T-cell (primary cell): ENCODE measurements at regions not wholly inside any gene's neighbourhood (a gene's known extent, or its start where the extent isn't known, plus 50 kb on each side); places are given as distances from the start of the nearest gene placed in this dataset.
"Not testable (repeated sequence)": the region's sequence is repeated elsewhere in the genome, so short reads cannot be mapped to it uniquely, and the experiment has no call there.

Experiments
- ATAC-seq, 4 experiments: fragments of 200-7000 bp in 3 of 4; fragments of 150-1000 bp in 1 of 4; cut with Tn5 transposase; replicated peaks in 1 of 4; 1 replicate in 3 of 4; 2 replicates in 1 of 4; pipeline ENCODE4 v1.10.0; 2021; ENCODE audit warnings: moderate library complexity in 3 of 4, mild to moderate bottlenecking in 2 of 4, moderate number of reproducible peaks in 1 of 4
- CTCF ChIA-PET, 2 donors: fragments of 300-600 bp; sonication (Branson Sonifier 250); formaldehyde crosslinking; loops; one replicate each; lab custom pipeline; 2022; ENCODE audit warnings: antibody characterized with exemption in 2 of 2; lab: Charles Lee
- POLR2A ChIA-PET, 2 donors: fragments of 300-600 bp; sonication (Branson Sonifier 250); formaldehyde crosslinking; loops; one replicate each; lab custom pipeline; 2022; ENCODE audit warnings: antibody characterized with exemption in 2 of 2; lab: Charles Lee
- DNase-seq, 35 experiments: peaks; one replicate each; pipeline versions ENCODE4 v3.0.0 to v3.0.0-alpha.2; 2013 to 2023
- H3K27ac ChIP-seq: one replicate; pipeline ENCODE4 v1.5.1; 2013; ENCODE audit warnings: low read length
- H3K27me3 ChIP-seq, 2 experiments: replicated peaks in 1 of 2; 1 replicate in 1 of 2; 2 replicates in 1 of 2; pipeline versions ENCODE4 v1.6.1 to v1.7.0; 2013; ENCODE audit warnings: low read length in 1 of 2, mixed read lengths in 1 of 2; ENCODE audit not compliant: control insufficient read depth in 2 of 2, insufficient read depth in 2 of 2; ENCODE audit errors: extremely low read depth in 1 of 2
- H3K36me3 ChIP-seq, 2 donors: 1 replicate in 1 of 2; 2 replicates in 1 of 2; pipeline versions ENCODE4 v1.6.1 to v1.7.0; 2013; ENCODE audit warnings: low read length in 1 of 2; ENCODE audit not compliant: control insufficient read depth in 2 of 2, insufficient read depth in 1 of 2; ENCODE audit errors: extremely low read depth in 1 of 2
- H3K4me1 ChIP-seq, 2 experiments: 1 replicate in 1 of 2; 2 replicates in 1 of 2; pipeline versions ENCODE4 v1.6.1 to v1.7.0; 2013; ENCODE audit warnings: low read length in 2 of 2, mixed read lengths in 1 of 2; ENCODE audit not compliant: insufficient read depth in 2 of 2, control insufficient read depth in 1 of 2; ENCODE audit errors: extremely low read depth in 1 of 2
- H3K4me3 ChIP-seq, 2 donors: 1 replicate in 1 of 2; 2 replicates in 1 of 2; pipeline versions ENCODE4 v1.5.1 to v1.7.0; 2013; ENCODE audit warnings: mild to moderate bottlenecking in 2 of 2, low read length in 1 of 2, moderate library complexity in 1 of 2; ENCODE audit not compliant: control insufficient read depth in 1 of 2; ENCODE audit errors: extremely low read depth in 1 of 2
- H3K9me3 ChIP-seq: 2 replicates; pipeline ENCODE4 v1.7.0; 2013
- H3K27ac Mint-ChIP-seq, 2 donors: one replicate each; pipeline ENCODE4 v1.8.0; 2020 to 2021; ENCODE audit warnings: mild to moderate bottlenecking in 2 of 2, mixed read lengths in 2 of 2
- H3K27me3 Mint-ChIP-seq, 2 donors: one replicate each; pipeline ENCODE4 v1.8.0; 2021 to 2022; ENCODE audit warnings: mixed read lengths in 2 of 2
- H3K36me3 Mint-ChIP-seq: one replicate; pipeline ENCODE4 v1.8.0; 2021; ENCODE audit warnings: mixed read lengths
- H3K4me1 Mint-ChIP-seq, 3 donors: one replicate each; pipeline ENCODE4 v1.8.0; 2020 to 2022; ENCODE audit warnings: mixed read lengths in 3 of 3, mild to moderate bottlenecking in 1 of 3
- H3K4me3 Mint-ChIP-seq, 3 donors: one replicate each; pipeline ENCODE4 v1.8.0; 2020 to 2022; ENCODE audit warnings: mild to moderate bottlenecking in 3 of 3, mixed read lengths in 3 of 3, moderate library complexity in 3 of 3
- H3K9me3 Mint-ChIP-seq, 3 donors: one replicate each; pipeline ENCODE4 v1.8.0; 2020 to 2022; ENCODE audit warnings: mixed read lengths in 3 of 3
- WGBS: methylation state at CpG from one replicate; pipeline ENCODE4 v1.1.5; 2013; ENCODE audit warnings: missing lambda C conversion rate; ENCODE audit not compliant: insufficient coverage; 5-methylcytosine and 5-hydroxymethylcytosine counted together

DNA sequence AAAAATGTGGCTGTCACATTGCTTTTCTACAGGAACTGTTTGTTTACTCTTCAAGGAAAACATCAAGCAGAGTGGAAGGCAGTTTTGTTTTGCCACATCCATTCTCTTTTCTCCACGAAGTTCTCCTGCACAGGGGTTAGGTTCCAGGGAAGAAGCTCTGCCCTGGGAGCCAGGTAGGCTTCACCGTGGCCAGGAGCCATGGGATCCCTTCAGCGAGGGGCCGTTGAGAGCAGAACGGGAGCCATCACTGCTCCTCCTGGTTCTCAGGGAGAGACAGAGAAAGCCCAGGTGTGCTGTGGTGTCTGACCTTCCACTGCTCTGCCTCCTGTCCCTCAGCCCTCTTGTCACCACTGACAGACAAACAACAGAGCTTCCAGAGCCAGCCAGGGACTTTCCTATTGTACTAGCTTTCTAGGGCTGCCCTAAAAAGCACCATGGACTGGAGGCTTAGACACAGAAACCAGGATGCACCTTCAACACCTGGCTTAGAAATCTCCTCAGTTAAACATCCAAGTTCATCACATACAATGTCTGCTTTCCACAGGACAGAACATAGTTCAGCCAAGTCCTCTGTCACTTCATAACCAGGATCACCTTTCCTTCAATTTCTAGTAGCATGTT lies 75.6 kb upstream of the SLC22A23 start:
- no peak overlapping the region for H3K4me3 Mint-ChIP-seq
- ATAC-seq (no peak), DNase-seq (no peak)
- WGBS, result no CpG with 5 or more reads among the region's 5 CpGs
- Histone ChIP-seq H3K36me3 (no peaks in the 10 kb centered on the region), H3K27me3 (peaks cover 0 to 6% of the 10 kb centered on the region in 2 experiments), H3K4me3 (no peak overlapping the region), H3K27ac (no peak overlapping the region), H3K9me3 (no peaks in the 10 kb centered on the region), H3K4me1 (no peaks in the 10 kb centered on the region)
- ChIA-PET POLR2A (no interaction called here), CTCF (no interaction called here)
- no peaks in the 10 kb centered on the region for H3K36me3 Mint-ChIP-seq
- no peak overlapping the region for H3K27ac Mint-ChIP-seq
- H3K9me3 Mint-ChIP-seq, result no peaks in the 10 kb centered on the region
- H3K4me1 Mint-ChIP-seq, result no peaks in the 10 kb centered on the region
- H3K27me3 Mint-ChIP-seq, result peaks cover 7 to 10% of the 10 kb centered on the region in 2 donors

- Histone ChIP-seq H3K27me3 (peaks cover 0 to 9% of the 10 kb centered on the region in 2 experiments), H3K36me3 (no peaks in the 10 kb centered on the region), H3K9me3 (no peaks in the 10 kb centered on the region), H3K27ac (no peak overlapping the region), H3K4me3 (no peak overlapping the region), H3K4me1 (no peaks in the 10 kb centered on the region)
- Mint-ChIP-seq H3K4me3 (no peak overlapping the region), H3K36me3 (no peaks in the 10 kb centered on the region), H3K27me3 (peaks cover 7 to 13% of the 10 kb centered on the region in 2 donors), H3K9me3 (no peaks in the 10 kb centered on the region), H3K27ac (no peak overlapping the region), H3K4me1 (no peaks in the 10 kb centered on the region)
- ChIA-PET POLR2A (no interaction called here), CTCF (no interaction called here)
- WGBS, result 100% methylated on average over 2 of the region's 7 CpGs
- ATAC-seq, result no peak
- no peak for DNase-seq
These were observed 74.6 kb upstream of the SLC22A23 start for GRCh38 chr6:3531481-3531880.

- peaks cover 7 to 13% of the 10 kb centered on the region in 2 donors for H3K27me3 Mint-ChIP-seq
- ChIA-PET CTCF (no interaction called here), POLR2A (no interaction called here)
- no peak overlapping the region for H3K4me3 ChIP-seq
- no peaks in the 10 kb centered on the region for H3K4me1 ChIP-seq
- H3K4me3 Mint-ChIP-seq, result no peak overlapping the region
- H3K9me3 ChIP-seq, result no peaks in the 10 kb centered on the region
- H3K9me3 Mint-ChIP-seq, result no peaks in the 10 kb centered on the region
- no peak for ATAC-seq
- H3K27ac Mint-ChIP-seq, result no peak overlapping the region
- DNase-seq, result no peak
- no peaks in the 10 kb centered on the region for H3K36me3 Mint-ChIP-seq
- H3K36me3 ChIP-seq, result no peaks in the 10 kb centered on the region
- H3K4me1 Mint-ChIP-seq, result no peaks in the 10 kb centered on the region
- peaks cover 0 to 17% of the 10 kb centered on the region in 2 experiments for H3K27me3 ChIP-seq
- H3K27ac ChIP-seq, result no peak overlapping the region
- WGBS, result 74% methylated on average over 10 of the region's 10 CpGs
These were observed 73.7 kb upstream of the SLC22A23 start for GRCh38 chr6:3530515-3530914.

DNA sequence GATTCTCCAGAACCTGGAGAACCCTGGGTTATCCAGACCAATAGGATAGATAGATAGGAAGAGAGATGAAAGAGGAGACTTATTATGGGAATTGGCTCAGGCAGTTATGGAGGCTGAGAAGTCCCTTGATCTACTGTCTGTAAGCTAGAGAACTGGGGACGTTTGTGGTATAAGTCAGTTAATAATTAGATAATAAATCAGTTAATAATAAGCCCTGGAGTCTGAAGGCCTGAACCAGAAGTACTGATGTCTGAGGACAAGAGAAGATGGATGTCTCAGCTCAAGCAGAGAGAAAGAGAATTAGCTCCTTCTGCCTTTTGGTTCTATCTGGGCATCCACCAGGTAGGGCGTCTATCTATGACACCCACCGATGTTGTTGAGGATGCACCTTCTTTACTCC lies 72.9 kb upstream of the SLC22A23 start:
- Mint-ChIP-seq H3K27me3 (peaks cover 7 to 11% of the 10 kb centered on the region in 2 donors), H3K36me3 (no peaks in the 10 kb centered on the region), H3K9me3 (no peaks in the 10 kb centered on the region), H3K4me3 (no peak overlapping the region), H3K27ac (no peak overlapping the region), H3K4me1 (no peaks in the 10 kb centered on the region)
- peaks cover 0 to 21% of the 10 kb centered on the region in 2 experiments for H3K27me3 ChIP-seq
- no peaks in the 10 kb centered on the region for H3K9me3 ChIP-seq
- no CpG with 5 or more reads among the region's 3 CpGs for WGBS
- no peaks in the 10 kb centered on the region for H3K4me1 ChIP-seq
- CTCF ChIA-PET, result no interaction called here
- no peak overlapping the region for H3K4me3 ChIP-seq
- H3K27ac ChIP-seq, result no peak overlapping the region
- DNase-seq (no peak), ATAC-seq (no peak)
- no peaks in the 10 kb centered on the region for H3K36me3 ChIP-seq
- POLR2A ChIA-PET, result no interaction called here

- Mint-ChIP-seq H3K27me3 (peaks cover 7 to 13% of the 10 kb centered on the region in 2 donors), H3K4me1 (no peaks in the 10 kb centered on the region), H3K27ac (no peak overlapping the region), H3K36me3 (no peaks in the 10 kb centered on the region), H3K9me3 (no peaks in the 10 kb centered on the region), H3K4me3 (no peak overlapping the region)
- ATAC-seq (no peak), DNase-seq (no peak)
- H3K27me3 ChIP-seq, result peaks cover 0 to 21% of the 10 kb centered on the region in 2 experiments
- ChIA-PET CTCF (no interaction called here), POLR2A (no interaction called here)
- WGBS, result 74% methylated on average over 3 of the region's 7 CpGs
- no peaks in the 10 kb centered on the region for H3K4me1 ChIP-seq
- no peaks in the 10 kb centered on the region for H3K36me3 ChIP-seq
- no peak overlapping the region for H3K27ac ChIP-seq
- no peaks in the 10 kb centered on the region for H3K9me3 ChIP-seq
- H3K4me3 ChIP-seq, result no peak overlapping the region
These were observed 72.4 kb upstream of the SLC22A23 start for GRCh38 chr6:3529232-3529631.

- H3K4me3 ChIP-seq, POLR2A ChIA-PET, H3K27ac ChIP-seq, H3K4me1 ChIP-seq, ATAC-seq, H3K36me3 Mint-ChIP-seq, DNase-seq, H3K27ac Mint-ChIP-seq, H3K9me3 ChIP-seq, H3K4me3 Mint-ChIP-seq, H3K4me1 Mint-ChIP-seq, H3K36me3 ChIP-seq, H3K9me3 Mint-ChIP-seq: not testable (repeated sequence)
- H3K27me3 Mint-ChIP-seq, result peaks cover 7 to 15% of the 10 kb centered on the region in 2 donors
- CTCF ChIA-PET, result interaction anchor here in 1 of 2 donors (0.6 kb wide), 1 partner anchor 20 kb away, joined by 4 read pairs; no protein-coding TSS in a partner anchor
- peaks cover 0 to 24% of the 10 kb centered on the region in 2 experiments for H3K27me3 ChIP-seq
- no CpG with 5 or more reads among the region's 7 CpGs for WGBS
These were observed 71.3 kb upstream of the SLC22A23 start for GRCh38 chr6:3528081-3528671.
